ENCODE measurements at regions not wholly inside any gene's neighbourhood (a gene's known extent, or its start where the extent isn't known, plus 50 kb on each side); places are given as distances from the start of the nearest gene placed in this dataset.

GRCh38 chr2:225937625-225938187, 538.2 kb downstream of the NYAP2 start:
- no peak for TF ChIP-seq ZMAT5 (CRISPR knock-in tag; IDR thresholded peaks at IDR 0.05; ENCODE audit: borderline replicate concordance, low read depth)
- TF ChIP-seq JUND (CRISPR knock-in tag; IDR thresholded peaks at IDR 0.05), result no peak
- no peak for TF ChIP-seq RBM39 (IDR thresholded peaks at IDR 0.05; ENCODE audit: low read depth, low read length, poor library complexity, severe bottlenecking)
- TF ChIP-seq FOXP4 (CRISPR knock-in tag; IDR thresholded peaks at IDR 0.05), result no peak
- TF ChIP-seq MEIS2 (CRISPR knock-in tag; IDR thresholded peaks at IDR 0.05), result no peak
- TF ChIP-seq HINFP (CRISPR knock-in tag; IDR thresholded peaks at IDR 0.05; ENCODE audit: low read depth), result no peak
- no peak for TF ChIP-seq ZNF451 (CRISPR knock-in tag; IDR thresholded peaks at IDR 0.05)
- no peak for TF ChIP-seq BHLHE40 (IDR thresholded peaks at IDR 0.05; ENCODE audit: low read length)
- no peak for TF ChIP-seq FOXM1 (CRISPR knock-in tag; IDR thresholded peaks at IDR 0.05)
